MCF 10A (cell line): ENCODE measurements at regions not wholly inside any gene's neighbourhood (a gene's known extent, or its start where the extent isn't known, plus 50 kb on each side); places are given as distances from the start of the nearest gene placed in this dataset.
"Not testable (repeated sequence)": the region's sequence is repeated elsewhere in the genome, so short reads cannot be mapped to it uniquely, and the experiment has no call there.

Source experiments
- BruUV-seq: library from RNA; stranded (reverse); fragments of 400-500 nt; replicated peaks from 2 replicates; lab custom pipeline; 2021; lab: Mats Ljungman, UMichigan
- CTCF ChIA-PET: fragments of 300-600 bp; sonication (Branson Sonifier 250); formaldehyde crosslinking; extraction: SDS; loops from one replicate; lab custom pipeline; 2021; ENCODE audit warnings: antibody characterized with exemption, inconsistent platforms; lab: Yijun Ruan, JAX
- POLR2A ChIA-PET: fragments of 300-600, 350-650 bp; sonication (Branson Sonifier 250); formaldehyde crosslinking; extraction: SDS; loops from one replicate; lab custom pipeline; 2020; ENCODE audit warnings: antibody characterized with exemption, inconsistent platforms; lab: Yijun Ruan, JAX
- DNase-seq: peaks from one replicate; pipeline ENCODE4 v3.0.0-alpha.2; 2018; ENCODE audit not compliant: unreplicated experiment
- H3K27ac Mint-ChIP-seq: one replicate; pipeline ENCODE4 v1.8.0; 2022; ENCODE audit warnings: mild to moderate bottlenecking, low read depth, mixed read lengths; ENCODE audit not compliant: unreplicated experiment
- H3K27me3 Mint-ChIP-seq: one replicate; pipeline ENCODE4 v1.8.0; 2022; ENCODE audit warnings: mixed read lengths; ENCODE audit not compliant: insufficient read depth, unreplicated experiment
- H3K36me3 Mint-ChIP-seq: one replicate; pipeline ENCODE4 v1.8.0; 2022; ENCODE audit warnings: mild to moderate bottlenecking, moderate library complexity, mixed read lengths; ENCODE audit not compliant: insufficient read depth, unreplicated experiment
- H3K4me1 Mint-ChIP-seq: one replicate; pipeline ENCODE4 v1.8.0; 2022; ENCODE audit warnings: mixed read lengths; ENCODE audit not compliant: insufficient read depth, unreplicated experiment
- H3K4me3 Mint-ChIP-seq: one replicate; pipeline ENCODE4 v1.8.0; 2022; ENCODE audit warnings: mild to moderate bottlenecking, moderate library complexity, mixed read lengths; ENCODE audit not compliant: unreplicated experiment
- H3K9me3 Mint-ChIP-seq: one replicate; pipeline ENCODE4 v1.8.0; 2022; ENCODE audit warnings: mixed read lengths; ENCODE audit not compliant: unreplicated experiment
- CTCF ChIP-seq: fragments of 200-600 bp; IDR thresholded peaks from one replicate; pipeline ENCODE4 v1.8.0; 2022; ENCODE audit warnings: antibody characterized with exemption, mild to moderate bottlenecking; ENCODE audit not compliant: unreplicated experiment
- intact Hi-C: fragments of 100-400 bp; cut with micrococcal nuclease; formaldehyde crosslinking; loops from 2 replicates; pipeline ENCODE4 v1.14.1; 2022

DNA sequence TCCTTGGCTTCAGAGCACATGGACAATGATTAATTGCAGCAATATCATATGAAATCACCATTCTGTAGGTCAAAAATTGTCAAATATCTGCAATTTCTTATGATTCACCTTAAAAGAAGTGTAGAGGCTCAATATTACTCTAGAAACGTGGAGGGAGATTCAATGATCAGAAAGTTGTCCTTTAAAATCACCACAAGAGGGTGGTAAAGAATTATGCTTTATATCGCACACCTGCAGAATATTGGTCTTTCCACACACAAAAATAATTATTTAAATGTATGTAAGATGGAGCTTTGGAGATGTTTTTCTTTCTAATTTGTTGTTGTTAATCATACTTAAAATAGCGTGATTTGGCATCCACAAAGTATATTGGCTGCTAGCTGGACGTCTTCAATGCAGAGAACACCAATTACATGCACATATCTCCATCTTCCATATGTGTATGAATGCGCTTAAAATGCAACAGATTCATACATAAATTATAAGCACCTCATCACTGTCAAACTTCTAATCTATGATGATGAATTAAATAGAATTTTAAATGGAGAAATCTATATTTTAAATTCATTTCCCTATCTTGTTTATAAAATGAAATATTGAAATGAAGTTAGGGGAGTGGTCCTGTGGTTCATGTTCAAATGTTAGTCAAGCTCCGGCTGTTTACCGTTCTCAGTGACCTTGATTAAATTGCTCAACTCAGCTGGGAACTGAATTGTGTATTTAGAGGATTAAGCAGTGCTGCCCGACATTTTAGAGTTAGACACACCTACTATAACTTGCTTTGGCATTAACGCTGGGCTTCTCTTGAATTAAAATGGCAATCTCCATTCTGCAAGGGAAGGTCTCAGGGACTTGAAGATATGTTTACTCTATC lies 153.5 kb upstream of the CHL1 start:
- H3K36me3 Mint-ChIP-seq, BruUV-seq, H3K4me1 Mint-ChIP-seq, H3K4me3 Mint-ChIP-seq, H3K9me3 Mint-ChIP-seq, H3K27ac Mint-ChIP-seq: not testable (repeated sequence)
- peaks cover 13% of the 10 kb centered on the region for H3K27me3 Mint-ChIP-seq
- peak; percentile 23 for TF ChIP-seq CTCF
- intact Hi-C loops, result loop anchor here (1.0 kb wide), 1 partner anchor 311 kb away; no protein-coding TSS in a partner anchor
- POLR2A ChIA-PET, result interaction anchor here (1.3 kb wide), 1 partner anchor 311 kb away, joined by 6 read pairs; no protein-coding TSS in a partner anchor
- peak; percentile 14 for DNase-seq
- CTCF ChIA-PET, result interaction anchor here (0.9 to 6.5 kb wide), 9 partner anchors 9 to 335 kb away, joined by 3 to 80 read pairs (median 7); no protein-coding TSS in a partner anchor

DNA sequence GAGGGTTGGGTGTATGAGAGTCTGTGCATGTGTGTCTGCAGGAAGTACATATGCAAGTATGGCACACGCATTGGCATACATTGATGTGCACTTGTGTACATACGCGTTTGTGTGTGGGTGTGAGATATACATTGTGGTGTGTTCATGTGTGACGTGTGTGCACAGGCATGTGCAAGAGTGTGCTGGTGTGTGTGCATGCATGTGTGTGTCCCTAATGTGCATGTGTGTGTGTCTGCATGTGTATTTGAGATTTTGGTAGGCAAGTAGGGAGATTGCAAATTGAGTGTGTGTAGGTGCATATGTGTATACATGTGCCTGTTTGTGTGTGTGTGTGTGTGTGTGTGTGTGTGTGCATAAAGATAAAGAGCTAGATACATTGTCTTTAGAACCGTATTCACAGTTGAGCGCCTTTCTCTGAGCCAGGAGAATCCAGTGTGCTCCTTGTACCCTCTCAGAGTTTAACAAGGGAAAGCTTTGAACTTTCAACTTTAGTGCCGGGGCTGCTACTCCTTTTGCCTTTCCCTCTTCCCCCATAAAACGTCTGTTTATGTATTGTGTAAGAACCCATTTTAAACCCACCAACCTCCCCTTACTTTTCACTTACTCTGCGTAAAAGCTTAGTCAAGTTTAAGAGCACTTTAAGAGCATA lies 152.4 kb upstream of the CHL1 start:
- ChIA-PET POLR2A (no interaction called here), CTCF (interaction anchor here (1.4 to 3.4 kb wide), 2 partner anchors 10 to 310 kb away, joined by 3 to 20 read pairs; no protein-coding TSS in a partner anchor)
- H3K36me3 Mint-ChIP-seq, result no peaks in the 10 kb centered on the region
- H3K9me3 Mint-ChIP-seq, result no peaks in the 10 kb centered on the region
- H3K27ac Mint-ChIP-seq, result no peak overlapping the region
- no TSS peak for BruUV-seq
- no peak for DNase-seq
- intact Hi-C loops, result no loop called here
- H3K27me3 Mint-ChIP-seq, result peaks cover 13% of the 10 kb centered on the region
- no peaks in the 10 kb centered on the region for H3K4me1 Mint-ChIP-seq
- H3K4me3 Mint-ChIP-seq, result no peak overlapping the region
- TF ChIP-seq CTCF, result no peak

- intact Hi-C loops, result not testable (repeated sequence)
Measured at GRCh38 chr3:44941-45340, 151.6 kb upstream of the CHL1 start.

DNA sequence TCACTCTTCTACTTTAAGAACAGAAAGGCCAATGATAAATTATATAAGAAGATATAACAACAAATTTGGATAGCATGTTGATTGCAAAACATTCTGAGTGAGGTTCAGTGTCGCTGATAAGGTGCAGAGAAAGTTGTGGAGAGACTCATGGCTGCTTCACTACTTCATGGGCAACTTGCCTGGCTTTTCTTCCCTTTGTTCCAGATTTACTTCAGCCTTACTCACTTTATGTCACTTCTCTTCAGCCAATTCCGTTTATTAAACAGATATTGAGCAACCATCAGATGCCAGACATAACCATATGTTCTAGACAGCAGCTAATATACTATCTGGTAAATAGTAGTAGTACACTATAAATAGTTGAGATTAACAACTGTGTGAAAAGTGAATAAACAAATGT lies 150.0 kb upstream of the CHL1 start:
- H3K9me3 Mint-ChIP-seq, result no peaks in the 10 kb centered on the region
- intact Hi-C loops, result no loop called here
- BruUV-seq, result no TSS peak
- POLR2A ChIA-PET, result no interaction called here
- no peak for DNase-seq
- no peak overlapping the region for H3K27ac Mint-ChIP-seq
- no peaks in the 10 kb centered on the region for H3K4me1 Mint-ChIP-seq
- no peaks in the 10 kb centered on the region for H3K36me3 Mint-ChIP-seq
- H3K27me3 Mint-ChIP-seq, result peaks cover 13% of the 10 kb centered on the region
- no peak overlapping the region for H3K4me3 Mint-ChIP-seq
- CTCF ChIA-PET, result interaction anchor here (3.4 kb wide), 1 partner anchor 308 kb away, joined by 20 read pairs; no protein-coding TSS in a partner anchor
- TF ChIP-seq CTCF, result no peak

More at GRCh38 chr3:44941-45340, 151.6 kb upstream of the CHL1 start:
- H3K27me3 Mint-ChIP-seq, result peaks cover 13% of the 10 kb centered on the region
- H3K4me1 Mint-ChIP-seq, H3K9me3 Mint-ChIP-seq, H3K27ac Mint-ChIP-seq, POLR2A ChIA-PET, H3K4me3 Mint-ChIP-seq, H3K36me3 Mint-ChIP-seq, DNase-seq, BruUV-seq: not testable (repeated sequence)
- CTCF ChIA-PET, result interaction anchor here (3.4 kb wide), 1 partner anchor 310 kb away, joined by 20 read pairs; no protein-coding TSS in a partner anchor

DNA sequence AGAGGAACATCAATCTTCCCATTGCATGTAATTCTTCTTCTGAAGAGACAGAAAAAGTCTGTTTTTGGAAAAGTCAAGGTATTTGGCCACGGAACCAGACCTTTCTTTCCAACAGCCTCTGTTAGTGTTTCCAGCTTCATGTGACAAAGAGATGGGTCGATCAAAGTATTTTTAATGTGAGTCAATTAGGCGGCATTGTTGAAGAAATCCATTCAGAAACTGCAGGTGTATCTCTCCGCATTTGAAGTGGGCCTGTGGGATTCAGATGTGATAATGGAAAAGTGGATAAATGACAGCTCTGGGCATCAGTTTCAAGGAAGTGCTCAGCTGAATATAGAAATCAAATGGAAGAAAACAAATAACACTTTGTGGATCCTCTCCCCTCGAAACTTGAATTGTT lies 143.1 kb upstream of the CHL1 start:
- POLR2A ChIA-PET, H3K9me3 Mint-ChIP-seq, intact Hi-C loops, H3K36me3 Mint-ChIP-seq, BruUV-seq, H3K4me3 Mint-ChIP-seq, H3K27ac Mint-ChIP-seq, H3K4me1 Mint-ChIP-seq, DNase-seq, H3K27me3 Mint-ChIP-seq: not testable (repeated sequence)
- CTCF ChIA-PET, result interaction anchor here (0.9 kb wide), 1 partner anchor 303 kb away, joined by 3 read pairs; no protein-coding TSS in a partner anchor
